ENCODE measurements at regions not wholly inside any gene's neighbourhood (a gene's known extent, or its start where the extent isn't known, plus 50 kb on each side); places are given as distances from the start of the nearest gene placed in this dataset.
"Not testable (repeated sequence)": the region's sequence is repeated elsewhere in the genome, so short reads cannot be mapped to it uniquely, and the experiment has no call there.

DNA sequence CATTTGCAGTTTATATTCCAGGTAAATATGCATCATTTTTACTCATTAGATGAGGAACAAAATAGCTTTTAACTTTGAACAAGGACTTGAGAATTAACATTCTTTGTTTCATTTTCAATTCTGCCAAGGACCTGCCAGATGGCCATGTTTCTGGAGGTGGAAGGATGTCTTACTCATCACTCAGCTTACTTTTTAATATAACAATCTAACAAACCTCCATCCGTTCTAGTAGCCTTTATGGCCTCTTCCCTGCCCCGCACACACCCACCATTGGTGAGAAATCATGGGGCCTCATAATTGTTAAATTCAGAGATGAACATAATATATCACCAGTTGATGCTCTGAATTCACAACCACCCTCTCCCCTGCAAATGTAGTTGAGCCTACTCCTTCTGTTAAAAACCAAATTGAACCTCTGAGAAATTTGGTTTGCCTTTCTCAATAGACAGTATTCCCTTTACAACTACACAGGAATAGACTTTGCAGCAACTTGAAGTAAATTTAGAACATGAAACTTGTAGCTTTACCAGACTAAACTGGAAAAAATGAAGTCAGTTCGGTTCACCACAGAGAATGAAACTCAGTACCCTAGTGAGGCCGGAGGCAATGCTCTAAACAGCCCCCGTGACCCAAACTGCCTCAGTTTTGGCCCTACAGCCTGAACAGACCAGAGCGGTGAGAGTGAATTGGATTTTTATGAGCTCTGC, 50.1 kb upstream of the ACSL4 start:
- Mint-ChIP-seq H3K36me3 (no peaks in the 10 kb centered on the region), H3K27ac (peak overlapping the region in 2 of 8 donors; percentile 7 to 74), H3K9me3 (no peaks in the 10 kb centered on the region), H3K27me3 (no peaks in the 10 kb centered on the region), H3K4me3 (peak overlapping the region in 6 of 7 donors; percentile 4 to 71 (median 60)), H3K4me1 (peaks cover 5 to 16% (median 15%) of the 10 kb centered on the region in 3 donors)
- Histone ChIP-seq H3K9me3 (ENCODE audit: low read length) (no peaks in the 10 kb centered on the region), H3K27ac (ENCODE audit: low read depth, low read length) (no peak overlapping the region), H3K4me1 (ENCODE audit: insufficient read depth, low read length) (no peaks in the 10 kb centered on the region), H3K4me3 (ENCODE audit: low read length) (no peak overlapping the region), H3K36me3 (ENCODE audit: insufficient read depth, low read length) (no peaks in the 10 kb centered on the region), H3K27me3 (ENCODE audit: insufficient read depth, low read length, poor library complexity, severe bottlenecking) (no peaks in the 10 kb centered on the region)
- no peak for DNase-seq
- POLR2A ChIA-PET: no interaction called here
- CTCF ChIA-PET: interaction anchor here (0.7 kb wide), 1 partner anchor 63 kb away, joined by 3 read pairs; no protein-coding TSS in a partner anchor

DNA sequence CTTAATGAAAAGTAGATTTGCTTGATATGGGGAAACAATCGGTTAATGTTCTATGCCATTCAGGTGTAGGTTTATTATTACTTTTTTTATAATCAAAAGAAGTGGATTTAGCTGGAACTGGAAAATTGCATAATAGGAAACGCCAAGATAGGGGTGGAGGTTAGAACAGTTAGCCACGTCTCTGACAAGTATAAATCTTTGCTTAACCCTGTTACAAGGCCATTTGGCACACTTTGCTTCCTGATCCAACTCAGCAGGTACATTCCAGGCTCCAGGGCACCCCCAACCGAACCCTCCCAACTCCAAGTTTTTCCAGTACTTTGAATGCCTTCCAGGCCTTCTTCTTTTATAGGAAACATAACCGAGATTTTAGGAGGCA, 50.6 kb upstream of the ACSL4 start:
- Histone ChIP-seq H3K4me3 (ENCODE audit: low read length) (no peak overlapping the region), H3K4me1 (ENCODE audit: insufficient read depth, low read length) (no peaks in the 10 kb centered on the region), H3K9me3 (ENCODE audit: low read length) (no peaks in the 10 kb centered on the region), H3K27me3 (ENCODE audit: insufficient read depth, low read length, poor library complexity, severe bottlenecking) (no peaks in the 10 kb centered on the region), H3K27ac (ENCODE audit: low read depth, low read length) (no peak overlapping the region), H3K36me3 (ENCODE audit: insufficient read depth, low read length) (no peaks in the 10 kb centered on the region)
- H3K9me3 Mint-ChIP-seq: no peaks in the 10 kb centered on the region
- DNase-seq: no peak
- no peaks in the 10 kb centered on the region for H3K27me3 Mint-ChIP-seq
- ChIA-PET POLR2A (no interaction called here), CTCF (no interaction called here)
- peak overlapping the region in 1 of 7 donors; percentile 69 for H3K4me3 Mint-ChIP-seq
- H3K36me3 Mint-ChIP-seq: no peaks in the 10 kb centered on the region
- peaks cover 5 to 16% (median 15%) of the 10 kb centered on the region in 3 donors for H3K4me1 Mint-ChIP-seq
- no peak overlapping the region for H3K27ac Mint-ChIP-seq

DNA sequence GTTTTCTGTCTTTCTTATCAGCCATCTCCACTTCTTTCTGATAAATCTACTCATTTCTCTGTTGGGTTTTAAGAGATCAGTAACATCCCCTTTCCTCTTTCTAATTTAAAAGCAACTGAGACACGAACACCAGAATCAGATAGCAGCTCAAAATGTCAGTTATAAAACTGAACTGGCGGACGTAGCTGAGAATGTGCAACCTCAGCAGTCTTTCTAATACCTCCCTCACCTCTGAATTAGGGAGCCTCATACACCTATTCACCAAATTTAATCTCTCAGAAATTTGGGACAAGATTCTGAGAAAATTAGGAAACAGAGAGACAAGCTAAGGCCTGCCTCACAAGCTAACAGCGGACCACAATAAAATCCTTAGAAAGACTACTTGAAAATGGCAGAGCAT, 52.0 kb upstream of the ACSL4 start:
- Mint-ChIP-seq H3K4me3 (no peak overlapping the region), H3K9me3 (no peaks in the 10 kb centered on the region), H3K27ac (no peak overlapping the region), H3K36me3 (no peaks in the 10 kb centered on the region), H3K27me3 (no peaks in the 10 kb centered on the region), H3K4me1 (peaks cover 5 to 16% (median 15%) of the 10 kb centered on the region in 3 donors)
- no peaks in the 10 kb centered on the region for H3K27me3 ChIP-seq (ENCODE audit: insufficient read depth, low read length, poor library complexity, severe bottlenecking)
- no peak overlapping the region for H3K27ac ChIP-seq (ENCODE audit: low read depth, low read length)
- ChIA-PET POLR2A (no interaction called here), CTCF (no interaction called here)
- H3K9me3 ChIP-seq (ENCODE audit: low read length): no peaks in the 10 kb centered on the region
- no peaks in the 10 kb centered on the region for H3K4me1 ChIP-seq (ENCODE audit: insufficient read depth, low read length)
- no peak overlapping the region for H3K4me3 ChIP-seq (ENCODE audit: low read length)
- no peak for DNase-seq
- no peaks in the 10 kb centered on the region for H3K36me3 ChIP-seq (ENCODE audit: insufficient read depth, low read length)

- H3K4me1 Mint-ChIP-seq, H3K27me3 Mint-ChIP-seq: not testable (repeated sequence)
Observed at GRCh38 chrX:109790511-109790910, 57.5 kb upstream of the ACSL4 start.

GRCh38 chrX:109793191-109793590, 60.1 kb upstream of the ACSL4 start:
- no peaks in the 10 kb centered on the region for H3K36me3 ChIP-seq (ENCODE audit: insufficient read depth, low read length)
- DNase-seq: no peak
- H3K9me3 Mint-ChIP-seq: no peaks in the 10 kb centered on the region
- H3K4me1 Mint-ChIP-seq: no peaks in the 10 kb centered on the region
- H3K4me1 ChIP-seq (ENCODE audit: insufficient read depth, low read length): no peaks in the 10 kb centered on the region
- no peaks in the 10 kb centered on the region for H3K36me3 Mint-ChIP-seq
- POLR2A ChIA-PET: no interaction called here
- H3K9me3 ChIP-seq (ENCODE audit: low read length): no peaks in the 10 kb centered on the region
- H3K27ac ChIP-seq (ENCODE audit: low read depth, low read length): no peak overlapping the region
- no peak overlapping the region for H3K27ac Mint-ChIP-seq
- H3K27me3 Mint-ChIP-seq: peaks cover 2 to 10% of the 10 kb centered on the region in 2 donors
- CTCF ChIA-PET: no interaction called here
- H3K27me3 ChIP-seq (ENCODE audit: insufficient read depth, low read length, poor library complexity, severe bottlenecking): no peaks in the 10 kb centered on the region
- H3K4me3 ChIP-seq (ENCODE audit: low read length): no peak overlapping the region
- H3K4me3 Mint-ChIP-seq: no peak overlapping the region

More at GRCh38 chrX:109790511-109790910, 57.5 kb upstream of the ACSL4 start:
- H3K27ac Mint-ChIP-seq; H3K36me3 Mint-ChIP-seq; POLR2A ChIA-PET; H3K4me3 Mint-ChIP-seq; H3K4me3 ChIP-seq (ENCODE audit: low read length); H3K4me1 ChIP-seq (ENCODE audit: insufficient read depth, low read length); H3K36me3 ChIP-seq (ENCODE audit: insufficient read depth, low read length); H3K27me3 ChIP-seq (ENCODE audit: insufficient read depth, low read length, poor library complexity, severe bottlenecking); H3K9me3 Mint-ChIP-seq; CTCF ChIA-PET; DNase-seq; H3K27ac ChIP-seq (ENCODE audit: low read depth, low read length); H3K9me3 ChIP-seq (ENCODE audit: low read length): not testable (repeated sequence)

GRCh38 chrX:109795682-109796081, 62.6 kb upstream of the ACSL4 start:
- Mint-ChIP-seq H3K36me3 (no peaks in the 10 kb centered on the region), H3K9me3 (no peaks in the 10 kb centered on the region), H3K27ac (no peak overlapping the region), H3K27me3 (peaks cover 7 to 10% of the 10 kb centered on the region in 2 donors), H3K4me1 (no peaks in the 10 kb centered on the region), H3K4me3 (no peak overlapping the region)
- Histone ChIP-seq H3K27me3 (ENCODE audit: insufficient read depth, low read length, poor library complexity, severe bottlenecking) (no peaks in the 10 kb centered on the region), H3K36me3 (ENCODE audit: insufficient read depth, low read length) (no peaks in the 10 kb centered on the region), H3K4me1 (ENCODE audit: insufficient read depth, low read length) (no peaks in the 10 kb centered on the region), H3K9me3 (ENCODE audit: low read length) (no peaks in the 10 kb centered on the region), H3K27ac (ENCODE audit: low read depth, low read length) (no peak overlapping the region), H3K4me3 (ENCODE audit: low read length) (no peak overlapping the region)
- ChIA-PET POLR2A (no interaction called here), CTCF (no interaction called here)
- no peak for DNase-seq

DNA sequence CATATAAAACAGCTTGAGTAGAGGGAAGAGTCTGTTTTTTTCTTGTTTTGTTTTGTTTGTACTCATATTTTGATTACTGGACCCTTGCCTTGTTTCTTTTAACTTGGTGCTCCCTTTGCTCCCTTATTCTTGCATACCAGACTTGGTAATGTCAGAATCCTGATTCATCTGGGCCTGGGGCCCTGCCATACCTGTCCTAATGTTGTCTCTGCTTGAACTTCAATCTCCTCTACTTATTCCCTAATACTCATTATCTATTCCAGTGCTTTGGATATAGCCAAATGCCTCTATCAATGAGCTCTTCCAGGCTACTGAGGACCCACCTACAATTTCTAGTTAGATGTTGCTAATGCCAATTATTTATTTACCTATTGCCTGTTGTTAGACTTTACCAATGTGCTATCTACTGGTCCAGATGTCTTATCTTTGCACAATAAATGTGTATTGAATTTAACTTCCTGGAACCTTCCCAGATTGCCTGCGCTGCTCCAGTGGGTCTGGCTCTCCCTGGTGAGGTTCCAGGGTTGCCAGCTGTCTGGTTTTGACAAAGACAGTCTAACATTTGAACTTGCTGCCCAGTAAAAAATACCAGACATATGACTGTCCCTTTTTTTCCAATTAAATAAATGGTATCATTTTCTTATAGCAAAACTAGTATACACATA, 64.4 kb upstream of the ACSL4 start:
- Histone ChIP-seq H3K36me3 (ENCODE audit: insufficient read depth, low read length) (no peaks in the 10 kb centered on the region), H3K4me1 (ENCODE audit: insufficient read depth, low read length) (no peaks in the 10 kb centered on the region), H3K9me3 (ENCODE audit: low read length) (no peaks in the 10 kb centered on the region), H3K27ac (ENCODE audit: low read depth, low read length) (no peak overlapping the region), H3K27me3 (ENCODE audit: insufficient read depth, low read length, poor library complexity, severe bottlenecking) (no peaks in the 10 kb centered on the region), H3K4me3 (ENCODE audit: low read length) (no peak overlapping the region)
- Mint-ChIP-seq H3K27me3 (peaks cover 7% of the 10 kb centered on the region in 2 donors), H3K9me3 (no peaks in the 10 kb centered on the region), H3K27ac (no peak overlapping the region), H3K4me1 (no peaks in the 10 kb centered on the region), H3K36me3 (no peaks in the 10 kb centered on the region), H3K4me3 (no peak overlapping the region)
- POLR2A ChIA-PET: no interaction called here
- DNase-seq: no peak
- CTCF ChIA-PET: no interaction called here

DNA sequence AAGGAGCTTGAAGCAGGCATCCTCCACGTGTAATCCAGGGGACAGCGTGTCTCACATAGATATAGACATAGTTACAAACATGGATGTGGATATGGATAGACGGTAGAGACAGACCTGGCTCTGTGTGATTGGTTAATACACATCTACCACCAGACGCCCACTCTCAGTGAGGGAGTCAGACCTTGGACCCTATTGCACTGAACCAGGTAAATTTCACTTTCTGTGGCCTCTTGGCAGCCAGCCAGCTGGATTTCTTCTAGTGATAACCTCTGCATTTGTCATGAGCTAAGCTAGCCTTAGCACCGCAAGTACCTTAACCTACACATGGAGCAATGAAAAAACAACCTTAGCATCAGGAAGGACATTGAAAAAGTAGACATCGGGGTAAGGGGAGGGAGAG, 79.2 kb upstream of the ACSL4 start:
- H3K4me1 Mint-ChIP-seq: no peaks in the 10 kb centered on the region
- H3K9me3 Mint-ChIP-seq: peaks cover 0 to 2% (median 0%) of the 10 kb centered on the region in 5 donors
- ChIA-PET CTCF (no interaction called here), POLR2A (no interaction called here)
- H3K27me3 Mint-ChIP-seq: peaks cover 4% of the 10 kb centered on the region in 2 donors
- no peak overlapping the region for H3K27ac Mint-ChIP-seq
- Histone ChIP-seq H3K4me1 (ENCODE audit: insufficient read depth, low read length) (no peaks in the 10 kb centered on the region), H3K4me3 (ENCODE audit: low read length) (no peak overlapping the region), H3K27me3 (ENCODE audit: insufficient read depth, low read length, poor library complexity, severe bottlenecking) (no peaks in the 10 kb centered on the region), H3K36me3 (ENCODE audit: insufficient read depth, low read length) (no peaks in the 10 kb centered on the region), H3K9me3 (ENCODE audit: low read length) (no peaks in the 10 kb centered on the region), H3K27ac (ENCODE audit: low read depth, low read length) (no peak overlapping the region)
- no peak for DNase-seq
- H3K4me3 Mint-ChIP-seq: no peak overlapping the region
- no peaks in the 10 kb centered on the region for H3K36me3 Mint-ChIP-seq

Data from CD8-positive, alpha-beta memory T cell (primary cell).